ENCODE measurements at regions not wholly inside any gene's neighbourhood (a gene's known extent, or its start where the extent isn't known, plus 50 kb on each side); places are given as distances from the start of the nearest gene placed in this dataset.

DNA sequence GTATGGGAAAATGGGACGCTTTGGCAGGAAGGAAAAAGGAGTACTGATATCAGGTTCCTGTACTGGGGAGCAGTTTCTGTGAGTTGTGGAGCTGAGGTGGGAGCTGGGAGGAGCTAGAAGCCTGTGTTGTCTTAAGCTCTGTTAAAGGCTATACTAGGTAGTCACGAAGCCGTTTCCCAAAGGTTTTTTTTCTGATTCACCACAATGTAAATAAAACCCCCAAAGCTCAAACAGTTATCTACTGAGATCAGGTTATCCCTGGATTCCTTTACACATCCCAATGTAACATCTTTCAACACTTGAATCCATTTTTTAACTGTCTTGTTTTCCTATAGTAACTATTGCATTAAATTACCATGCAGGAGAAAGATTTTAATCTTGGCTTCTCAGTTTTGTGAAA is 297.4 kb upstream of the SFRP2 start:
- Histone ChIP-seq H3K9ac (ENCODE audit: low read depth, low read length) (no peak overlapping the region), H3K27ac (ENCODE audit: low read depth, low read length) (no peak overlapping the region), H3K4me3 (ENCODE audit: low read depth, low read length) (no peak overlapping the region), H3K9me3 (ENCODE audit: control insufficient read depth, insufficient read depth, low read length) (no peaks in the 10 kb centered on the region), H3K4me1 (ENCODE audit: control insufficient read depth, insufficient read depth, low read length) (no peaks in the 10 kb centered on the region), H3K27me3 (ENCODE audit: control insufficient read depth, insufficient read depth, low read length) (no peaks in the 10 kb centered on the region), H3K36me3 (ENCODE audit: control insufficient read depth, insufficient read depth, low read length) (no peaks in the 10 kb centered on the region)

DNA sequence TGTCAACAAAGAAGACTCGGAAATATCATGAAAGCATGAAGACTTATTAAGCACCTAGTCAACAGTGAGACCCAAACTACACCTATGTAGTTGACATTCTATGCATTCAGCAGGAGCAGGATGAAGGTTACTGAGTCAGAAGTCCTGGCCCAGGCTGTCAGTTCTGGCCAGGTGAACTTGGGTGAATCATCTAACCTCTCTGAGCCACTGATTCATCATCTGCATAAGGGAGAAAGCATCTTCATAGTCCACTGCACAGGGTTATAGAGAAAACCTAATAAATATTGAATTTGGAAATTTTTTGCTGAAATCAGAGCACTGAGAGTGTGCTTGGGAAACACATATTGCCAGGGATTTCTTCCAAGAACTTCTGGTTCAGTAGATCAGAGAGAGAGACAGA is 296.0 kb upstream of the SFRP2 start:
- Histone ChIP-seq H3K36me3 (ENCODE audit: control insufficient read depth, insufficient read depth, low read length) (no peaks in the 10 kb centered on the region), H3K27ac (ENCODE audit: low read depth, low read length) (no peak overlapping the region), H3K27me3 (ENCODE audit: control insufficient read depth, insufficient read depth, low read length) (no peaks in the 10 kb centered on the region), H3K4me3 (ENCODE audit: low read depth, low read length) (no peak overlapping the region), H3K9ac (ENCODE audit: low read depth, low read length) (no peak overlapping the region), H3K4me1 (ENCODE audit: control insufficient read depth, insufficient read depth, low read length) (no peaks in the 10 kb centered on the region), H3K9me3 (ENCODE audit: control insufficient read depth, insufficient read depth, low read length) (no peaks in the 10 kb centered on the region)

DNA sequence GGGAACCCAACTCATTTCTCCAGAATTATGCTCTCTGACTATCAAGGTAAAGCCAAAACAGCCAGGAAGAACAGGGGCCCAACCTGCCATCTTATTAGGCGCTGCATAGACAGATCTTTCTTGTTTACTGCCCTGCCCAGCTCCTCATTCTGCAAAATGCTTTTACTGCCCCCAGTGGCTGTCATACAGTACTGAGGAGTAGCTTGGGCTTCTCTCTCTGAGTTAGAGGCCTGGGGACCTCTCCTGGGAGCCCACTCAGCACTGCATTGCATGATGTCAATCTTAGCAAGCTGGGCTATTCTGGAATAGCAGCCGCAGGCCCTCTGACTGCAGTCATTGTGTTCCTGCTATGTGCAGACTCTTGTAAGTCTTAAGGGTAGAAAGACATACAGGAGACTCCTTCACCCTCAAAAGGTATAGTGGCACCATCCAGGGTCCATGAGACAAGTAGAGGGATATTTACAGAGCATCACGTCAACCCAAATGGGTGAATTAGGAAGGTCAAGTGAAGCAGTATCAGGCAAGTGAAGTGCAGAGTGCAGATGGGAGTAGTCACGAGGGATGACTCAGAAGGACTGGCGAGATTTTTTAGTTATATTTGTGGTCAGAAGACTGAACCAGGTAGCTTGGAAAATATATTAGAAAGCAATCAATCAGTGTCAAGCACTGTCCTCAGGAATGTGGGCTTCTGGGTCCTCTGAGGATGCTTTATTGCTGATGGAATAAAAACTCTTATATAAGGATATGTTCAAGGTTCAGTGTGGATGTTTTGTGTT is 294.1 kb upstream of the SFRP2 start:
- H3K9me3 ChIP-seq (ENCODE audit: control insufficient read depth, insufficient read depth, low read length): no peaks in the 10 kb centered on the region
- no peak overlapping the region for H3K27ac ChIP-seq (ENCODE audit: low read depth, low read length)
- no peaks in the 10 kb centered on the region for H3K36me3 ChIP-seq (ENCODE audit: control insufficient read depth, insufficient read depth, low read length)
- H3K27me3 ChIP-seq (ENCODE audit: control insufficient read depth, insufficient read depth, low read length): no peaks in the 10 kb centered on the region
- H3K9ac ChIP-seq (ENCODE audit: low read depth, low read length): no peak overlapping the region
- no peak overlapping the region for H3K4me3 ChIP-seq (ENCODE audit: low read depth, low read length)
- no peaks in the 10 kb centered on the region for H3K4me1 ChIP-seq (ENCODE audit: control insufficient read depth, insufficient read depth, low read length)

DNA sequence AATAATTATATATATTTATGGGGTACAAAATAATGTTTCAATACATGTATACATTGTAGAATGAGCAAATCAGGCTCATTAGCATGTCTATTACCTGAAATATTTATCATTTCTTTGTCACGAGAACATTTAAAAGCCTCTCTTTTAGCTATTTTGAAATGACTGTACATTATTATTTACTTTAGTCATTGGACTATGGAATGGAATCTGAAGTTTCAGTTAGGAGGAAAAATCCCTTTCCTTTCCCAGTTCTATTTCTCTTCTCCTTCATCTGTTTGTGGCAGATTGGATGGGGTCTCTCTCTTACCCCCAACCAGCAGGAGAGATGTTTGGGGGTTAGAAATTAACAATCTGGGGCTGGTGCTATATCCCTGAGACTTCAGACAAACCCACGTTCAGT is 292.5 kb upstream of the SFRP2 start:
- Histone ChIP-seq H3K27ac (ENCODE audit: low read depth, low read length) (no peak overlapping the region), H3K4me3 (ENCODE audit: low read depth, low read length) (no peak overlapping the region), H3K27me3 (ENCODE audit: control insufficient read depth, insufficient read depth, low read length) (no peaks in the 10 kb centered on the region), H3K9ac (ENCODE audit: low read depth, low read length) (no peak overlapping the region), H3K36me3 (ENCODE audit: control insufficient read depth, insufficient read depth, low read length) (no peaks in the 10 kb centered on the region), H3K9me3 (ENCODE audit: control insufficient read depth, insufficient read depth, low read length) (no peaks in the 10 kb centered on the region), H3K4me1 (ENCODE audit: control insufficient read depth, insufficient read depth, low read length) (no peaks in the 10 kb centered on the region)

DNA sequence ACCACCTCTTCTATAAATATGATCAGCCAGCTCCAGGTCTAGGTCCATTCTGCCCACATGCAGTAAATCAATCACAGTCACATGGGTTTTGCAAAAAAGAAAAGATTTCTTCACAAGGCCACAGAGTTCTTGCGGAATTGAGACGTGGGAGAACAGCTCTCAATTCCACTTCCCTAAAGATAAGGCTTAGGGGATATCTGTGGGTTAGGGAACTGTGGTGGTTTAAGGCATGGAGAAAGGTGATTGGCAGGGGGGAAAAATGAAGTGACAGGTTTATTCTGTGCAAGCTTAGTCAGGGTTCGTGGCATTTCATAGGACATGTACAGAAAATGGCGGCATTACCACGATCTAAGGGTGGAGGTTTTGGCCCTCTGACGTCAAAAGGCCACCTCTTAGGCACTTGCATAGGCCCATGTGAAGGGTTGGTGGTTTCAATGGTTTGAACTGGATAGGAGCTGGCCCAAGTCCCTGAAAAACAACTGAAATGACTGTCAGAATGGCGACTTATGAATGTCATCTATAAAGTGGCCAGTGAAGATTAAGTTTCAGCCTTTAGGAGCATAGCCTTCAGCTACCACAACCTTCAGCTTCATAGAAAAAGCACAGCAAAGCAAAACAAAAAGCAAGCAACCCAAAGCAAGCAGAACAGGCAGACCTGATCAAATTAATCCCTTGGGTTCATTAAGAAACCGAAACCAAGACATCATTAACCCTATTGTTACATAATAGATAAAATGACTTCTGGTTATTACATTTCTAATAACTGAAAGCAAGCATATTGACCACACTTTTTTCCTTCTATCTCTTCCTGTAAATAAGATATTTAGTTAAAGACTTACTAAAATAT is 289.8 kb upstream of the SFRP2 start:
- Histone ChIP-seq H3K4me1 (ENCODE audit: control insufficient read depth, insufficient read depth, low read length) (no peaks in the 10 kb centered on the region; the same call in 1 of the 2 replicates), H3K27me3 (ENCODE audit: control insufficient read depth, insufficient read depth, low read length) (no peaks in the 10 kb centered on the region), H3K27ac (ENCODE audit: low read depth, low read length) (no peak overlapping the region), H3K4me3 (ENCODE audit: low read depth, low read length) (no peak overlapping the region), H3K9ac (ENCODE audit: low read depth, low read length) (no peak overlapping the region), H3K9me3 (ENCODE audit: control insufficient read depth, insufficient read depth, low read length) (no peaks in the 10 kb centered on the region), H3K36me3 (ENCODE audit: control insufficient read depth, insufficient read depth, low read length) (no peaks in the 10 kb centered on the region)

DNA sequence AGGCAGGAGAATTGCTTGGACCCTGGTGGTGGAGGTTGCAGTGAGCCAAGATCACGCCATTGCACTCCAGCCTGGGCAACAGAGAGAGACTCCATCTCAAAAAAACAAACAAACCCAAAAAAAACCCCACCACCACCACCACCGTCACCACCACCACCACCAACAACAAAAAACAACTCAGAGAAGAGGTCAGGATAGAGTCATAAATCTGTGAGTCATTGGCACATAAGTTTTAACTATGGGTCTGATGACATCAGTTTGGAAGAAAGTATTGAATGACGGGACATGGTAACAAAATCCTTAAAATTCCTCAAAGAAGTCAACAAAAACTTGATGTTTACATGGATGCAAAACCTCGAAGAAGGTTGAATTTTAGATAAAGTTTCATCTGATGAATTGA is 288.0 kb upstream of the SFRP2 start:
- no peak overlapping the region for H3K27ac ChIP-seq (ENCODE audit: low read depth, low read length)
- H3K4me1 ChIP-seq (ENCODE audit: control insufficient read depth, insufficient read depth, low read length): no peaks in the 10 kb centered on the region; the same call in 1 of the 2 replicates
- no peaks in the 10 kb centered on the region for H3K27me3 ChIP-seq (ENCODE audit: control insufficient read depth, insufficient read depth, low read length)
- no peak overlapping the region for H3K9ac ChIP-seq (ENCODE audit: low read depth, low read length)
- no peaks in the 10 kb centered on the region for H3K9me3 ChIP-seq (ENCODE audit: control insufficient read depth, insufficient read depth, low read length)
- no peak overlapping the region for H3K4me3 ChIP-seq (ENCODE audit: low read depth, low read length)
- no peaks in the 10 kb centered on the region for H3K36me3 ChIP-seq (ENCODE audit: control insufficient read depth, insufficient read depth, low read length)

DNA sequence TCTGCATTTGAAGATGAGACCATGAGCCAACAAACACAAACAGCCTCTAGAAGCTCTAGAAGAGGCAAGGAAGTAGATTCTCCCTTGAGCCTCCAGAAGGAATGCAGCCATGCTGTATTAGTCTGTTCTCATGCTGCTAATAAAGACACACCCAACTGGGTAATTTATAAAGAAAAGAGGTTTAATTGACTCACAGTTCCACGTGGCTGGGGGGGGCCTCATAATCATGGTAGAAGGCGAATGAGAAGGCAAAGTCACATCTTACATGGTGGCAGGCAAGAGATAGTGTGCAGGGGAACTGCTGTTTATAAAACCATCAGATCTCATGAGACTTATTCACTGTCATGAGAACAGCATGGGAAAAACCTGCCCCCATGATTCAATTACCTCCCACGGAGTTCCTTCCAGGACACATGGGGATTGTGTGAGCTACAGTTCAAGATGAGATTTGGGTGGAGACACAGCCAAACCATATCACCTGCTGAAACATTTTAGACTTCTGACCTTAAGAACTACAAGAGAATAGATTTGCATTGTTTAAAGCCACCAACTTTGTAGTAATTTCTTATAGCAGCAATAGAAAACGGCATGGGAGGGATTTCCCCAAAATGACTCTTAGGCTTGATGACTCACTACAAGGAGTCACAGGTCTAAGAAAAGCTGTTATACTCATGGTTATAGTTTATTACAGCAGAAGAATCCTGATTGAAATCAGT is 284.4 kb upstream of the SFRP2 start:
- no peak overlapping the region for H3K9ac ChIP-seq (ENCODE audit: low read depth, low read length)
- H3K36me3 ChIP-seq (ENCODE audit: control insufficient read depth, insufficient read depth, low read length): no peaks in the 10 kb centered on the region
- H3K27me3 ChIP-seq (ENCODE audit: control insufficient read depth, insufficient read depth, low read length): no peaks in the 10 kb centered on the region
- H3K4me3 ChIP-seq (ENCODE audit: low read depth, low read length): no peak overlapping the region
- no peaks in the 10 kb centered on the region for H3K9me3 ChIP-seq (ENCODE audit: control insufficient read depth, insufficient read depth, low read length)
- H3K4me1 ChIP-seq (ENCODE audit: control insufficient read depth, insufficient read depth, low read length): no peaks in the 10 kb centered on the region; the same call in 1 of the 2 replicates
- no peak overlapping the region for H3K27ac ChIP-seq (ENCODE audit: low read depth, low read length)

DNA sequence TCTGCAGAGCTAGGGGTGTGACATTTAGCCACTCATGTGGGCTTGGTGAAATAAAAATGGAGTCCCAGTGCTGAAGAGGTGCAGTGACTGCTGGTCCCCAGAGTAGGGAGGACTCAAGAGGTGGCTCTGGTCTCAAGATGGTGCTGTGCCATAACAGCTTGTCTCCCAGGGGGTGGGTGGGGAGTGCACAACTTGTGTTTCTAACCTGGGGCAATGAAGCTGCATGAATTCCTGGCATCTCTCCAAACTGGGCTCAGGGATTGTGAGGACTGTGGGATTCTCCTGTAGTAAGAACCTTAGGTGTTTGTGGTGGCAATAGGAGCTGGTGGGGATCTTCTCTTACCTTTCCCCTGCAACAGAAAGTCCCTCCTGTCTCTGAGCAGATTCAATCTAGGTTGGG is 278.9 kb upstream of the SFRP2 start:
- no peak overlapping the region for H3K4me3 ChIP-seq (ENCODE audit: low read depth, low read length)
- no peak overlapping the region for H3K9ac ChIP-seq (ENCODE audit: low read depth, low read length)
- H3K27me3 ChIP-seq (ENCODE audit: control insufficient read depth, insufficient read depth, low read length): no peaks in the 10 kb centered on the region
- peaks cover 8% of the 10 kb centered on the region; the same call in 1 of the 2 replicates for H3K4me1 ChIP-seq (ENCODE audit: control insufficient read depth, insufficient read depth, low read length)
- peaks cover 20% of the 10 kb centered on the region; the same call in 1 of the 2 replicates for H3K9me3 ChIP-seq (ENCODE audit: control insufficient read depth, insufficient read depth, low read length)
- no peaks in the 10 kb centered on the region for H3K36me3 ChIP-seq (ENCODE audit: control insufficient read depth, insufficient read depth, low read length)
- H3K27ac ChIP-seq (ENCODE audit: low read depth, low read length): no peak overlapping the region

DNA sequence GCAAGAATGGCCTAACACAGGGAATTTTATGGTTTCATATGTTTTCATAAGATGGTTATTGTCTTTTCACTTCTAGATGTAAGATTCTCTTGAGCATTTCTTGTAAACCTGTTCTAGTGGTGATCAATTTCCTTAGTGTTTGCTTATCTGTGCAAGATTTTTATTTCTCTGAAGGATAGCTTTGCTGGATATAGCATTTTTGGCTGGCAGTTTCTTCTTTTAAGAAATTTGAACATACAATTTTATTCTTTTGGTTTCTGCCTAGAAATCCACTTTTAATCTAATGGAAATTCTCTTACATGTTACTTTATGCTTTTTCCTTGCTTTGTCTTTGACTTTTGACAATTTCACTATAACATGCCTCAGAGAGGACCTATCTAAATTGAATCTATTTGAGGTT is 276.5 kb upstream of the SFRP2 start:
- Histone ChIP-seq H3K4me3 (ENCODE audit: low read depth, low read length) (no peak overlapping the region), H3K4me1 (ENCODE audit: control insufficient read depth, insufficient read depth, low read length) (peaks cover 8% of the 10 kb centered on the region; the same call in 1 of the 2 replicates), H3K27me3 (ENCODE audit: control insufficient read depth, insufficient read depth, low read length) (no peaks in the 10 kb centered on the region), H3K9ac (ENCODE audit: low read depth, low read length) (no peak overlapping the region), H3K27ac (ENCODE audit: low read depth, low read length) (no peak overlapping the region), H3K36me3 (ENCODE audit: control insufficient read depth, insufficient read depth, low read length) (no peaks in the 10 kb centered on the region), H3K9me3 (ENCODE audit: control insufficient read depth, insufficient read depth, low read length) (peaks cover 20% of the 10 kb centered on the region; the same call in 1 of the 2 replicates)

DNA sequence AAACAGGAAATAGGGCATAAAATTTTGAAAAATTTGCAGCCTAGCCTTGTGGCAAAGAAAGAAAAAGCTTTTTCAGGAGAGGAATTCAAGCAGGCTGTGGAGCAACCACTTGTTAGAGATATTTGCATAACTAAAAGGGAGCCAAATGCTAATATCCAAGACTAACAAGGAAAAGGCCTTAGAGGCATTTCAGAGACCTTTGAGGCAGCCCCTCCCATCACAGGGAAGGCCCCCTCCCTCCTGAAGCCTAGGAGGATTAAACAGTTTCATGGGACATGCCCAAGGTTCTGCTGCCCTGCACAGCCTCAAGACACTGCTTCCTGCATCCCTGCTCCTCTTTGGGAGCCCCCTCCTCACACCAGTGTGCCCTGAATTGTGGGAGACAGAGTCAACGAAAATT is 275.4 kb upstream of the SFRP2 start:
- Histone ChIP-seq H3K4me1 (ENCODE audit: control insufficient read depth, insufficient read depth, low read length) (peaks cover 8% of the 10 kb centered on the region; the same call in 1 of the 2 replicates), H3K36me3 (ENCODE audit: control insufficient read depth, insufficient read depth, low read length) (no peaks in the 10 kb centered on the region), H3K27me3 (ENCODE audit: control insufficient read depth, insufficient read depth, low read length) (no peaks in the 10 kb centered on the region), H3K9ac (ENCODE audit: low read depth, low read length) (no peak overlapping the region), H3K27ac (ENCODE audit: low read depth, low read length) (peak overlapping the region; percentile 20), H3K9me3 (ENCODE audit: control insufficient read depth, insufficient read depth, low read length) (peaks cover 20% of the 10 kb centered on the region; the same call in 1 of the 2 replicates), H3K4me3 (ENCODE audit: low read depth, low read length) (no peak overlapping the region)
